HPDE6-E6E7 (cell line): ENCODE measurements at regions not wholly inside any gene's neighbourhood (a gene's known extent, or its start where the extent isn't known, plus 50 kb on each side); places are given as distances from the start of the nearest gene placed in this dataset.

Experiments used
- DNase-seq: peaks from one replicate; pipeline ENCODE4 v3.0.0; 2011; ENCODE audit warnings: missing footprints; ENCODE audit errors: extremely low spot score

- DNase-seq, result no peak
Measured at GRCh38 chr15:68500363-68501258, 68.6 kb upstream of the ITGA11 start.

GRCh38 chr15:68501259-68501591 is 69.3 kb upstream of the ITGA11 start:
- DNase-seq, result no peak

- DNase-seq, result no peak
Measured at GRCh38 chr15:68501616-68502015, 69.7 kb upstream of the ITGA11 start.

GRCh38 chr15:68502398-68502901 is 70.5 kb upstream of the ITGA11 start:
- no peak for DNase-seq

- no peak for DNase-seq
Measured at GRCh38 chr15:68503213-68503612, 71.2 kb upstream of the ITGA11 start.

- DNase-seq, result no peak
Measured at GRCh38 chr15:68503791-68504680, 72.1 kb upstream of the ITGA11 start.

GRCh38 chr15:68504681-68505170 is 72.8 kb upstream of the ITGA11 start:
- no peak for DNase-seq

- no peak for DNase-seq
Measured at GRCh38 chr15:68506071-68506470, 72.7 kb upstream of the CORO2B start.

- no peak for DNase-seq
Measured at GRCh38 chr15:68507447-68507846, 71.3 kb upstream of the CORO2B start.

- no peak for DNase-seq
Measured at GRCh38 chr15:68508485-68509189, 70.2 kb upstream of the CORO2B start.

GRCh38 chr15:68510558-68510957 is 68.2 kb upstream of the CORO2B start:
- DNase-seq, result no peak

- DNase-seq, result no peak
Measured at GRCh38 chr15:68511073-68511991, 67.5 kb upstream of the CORO2B start.

GRCh38 chr15:68512052-68512451 is 66.7 kb upstream of the CORO2B start:
- DNase-seq, result no peak

GRCh38 chr15:68512598-68512997 is 66.2 kb upstream of the CORO2B start:
- no peak for DNase-seq

- no peak for DNase-seq
Measured at GRCh38 chr15:68515371-68516095, 63.3 kb upstream of the CORO2B start.

- no peak for DNase-seq
Measured at GRCh38 chr15:68517285-68517761, 61.5 kb upstream of the CORO2B start.

- no peak for DNase-seq
Measured at GRCh38 chr15:68518046-68518445, 60.7 kb upstream of the CORO2B start.

GRCh38 chr15:68518785-68519430 is 59.9 kb upstream of the CORO2B start:
- DNase-seq, result peak; percentile 12
